ENCODE measurements at regions not wholly inside any gene's neighbourhood (a gene's known extent, or its start where the extent isn't known, plus 50 kb on each side); places are given as distances from the start of the nearest gene placed in this dataset.

DNA sequence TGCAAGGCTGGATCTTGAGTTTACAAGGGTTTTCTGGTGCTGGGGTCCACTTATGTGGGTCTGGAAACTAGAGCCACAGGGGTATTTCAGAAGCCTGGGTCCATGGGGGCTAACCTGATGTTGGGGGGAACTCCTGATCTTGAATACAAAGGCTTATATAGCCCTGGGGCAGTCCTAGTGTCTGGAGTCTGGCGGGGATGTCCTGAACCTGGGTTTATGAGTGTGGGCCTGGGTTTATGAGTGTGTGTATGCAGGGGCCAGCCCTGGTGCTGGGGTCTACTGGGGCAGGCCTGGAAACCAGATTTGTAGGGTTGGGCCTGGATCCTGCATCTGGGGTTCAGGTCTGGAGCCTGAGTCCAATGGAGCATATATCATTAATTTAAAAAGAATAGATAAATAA is 146.5 kb upstream of the C1GALT1 start:
- no peak overlapping the region for H4K91ac ChIP-seq (replicated peaks; ENCODE audit: insufficient read length, low read length)
- ChIA-PET CTCF (ENCODE audit: partially characterized antibody) (no interaction called here), POLR2A (ENCODE audit: partially characterized antibody) (no interaction called here)
- no peaks in the 10 kb centered on the region for H3K27me3 ChIP-seq (replicated peaks in 1 of 4; ENCODE audit: control insufficient read depth in 3 of 4, extremely low read depth in 1 of 4, insufficient read depth in 3 of 4, low read length in 3 of 4)
- no peak overlapping the region for H2BK120ac ChIP-seq (replicated peaks; ENCODE audit: low read depth, low read length)
- no peak overlapping the region for H2BK12ac ChIP-seq (ENCODE audit: low read depth, low read length)
- no peak overlapping the region for H3K27ac ChIP-seq (ENCODE audit: low read depth, low read length)
- no peak overlapping the region for H4K5ac ChIP-seq (ENCODE audit: insufficient read length, low read depth, low read length)
- H3K23ac ChIP-seq (ENCODE audit: insufficient read length): no peak overlapping the region
- H3K4me3 ChIP-seq (ENCODE audit: extremely low read depth in 1 of 4, insufficient read depth in 2 of 4, low read depth in 3 of 4, low read length in 4 of 4): no peak overlapping the region
- no peak overlapping the region for H2AFZ ChIP-seq (ENCODE audit: low read length)
- no peak overlapping the region for H3K4ac ChIP-seq (replicated peaks; ENCODE audit: insufficient read length, low read depth, low read length)
- no peak overlapping the region for H3K4me2 ChIP-seq (ENCODE audit: insufficient read depth in 1 of 2, low read depth in 2 of 2, low read length in 2 of 2)
- no peak overlapping the region for H2AK5ac ChIP-seq (ENCODE audit: low read depth, low read length)
- FAIRE-seq (no peak), DNase-seq (ENCODE audit: low read depth in 1 of 2, low spot score in 2 of 2) (no peak)
- H2BK5ac ChIP-seq (ENCODE audit: low read depth, low read length): no peak overlapping the region
- H3K23me2 ChIP-seq (ENCODE audit: low read depth, low read length): no peaks in the 10 kb centered on the region
- H3K9me3 ChIP-seq (ENCODE audit: insufficient read depth in 2 of 2, low read depth in 1 of 2, low read length in 1 of 2): no peaks in the 10 kb centered on the region; a peak in 1 of 4 replicates
- TF ChIP-seq RNF2 (IDR thresholded peaks at IDR 0.05; ENCODE audit: borderline replicate concordance, low read depth, low read length, missing control alignments, poor library complexity, severe bottlenecking) (no peak), KDM4A (IDR thresholded peaks at IDR 0.05; ENCODE audit: low read depth, low read length, severe bottlenecking) (no peak), BRCA1 (IDR thresholded peaks at IDR 0.05; ENCODE audit: low read depth, low read length) (no peak), CEBPB (IDR thresholded peaks at IDR 0.05; ENCODE audit: low read depth, low read length) (no peak), SAP30 (IDR thresholded peaks at IDR 0.05; ENCODE audit: insufficient read depth, insufficient replicate concordance, low read length) (no peak), GABPA (IDR thresholded peaks at IDR 0.05; ENCODE audit: borderline replicate concordance, insufficient read depth, low read length) (no peak), FOSL1 (IDR thresholded peaks at IDR 0.05; ENCODE audit: insufficient read depth, low read depth, low read length) (no peak)
- TF ChIP-seq, protein P1, sequence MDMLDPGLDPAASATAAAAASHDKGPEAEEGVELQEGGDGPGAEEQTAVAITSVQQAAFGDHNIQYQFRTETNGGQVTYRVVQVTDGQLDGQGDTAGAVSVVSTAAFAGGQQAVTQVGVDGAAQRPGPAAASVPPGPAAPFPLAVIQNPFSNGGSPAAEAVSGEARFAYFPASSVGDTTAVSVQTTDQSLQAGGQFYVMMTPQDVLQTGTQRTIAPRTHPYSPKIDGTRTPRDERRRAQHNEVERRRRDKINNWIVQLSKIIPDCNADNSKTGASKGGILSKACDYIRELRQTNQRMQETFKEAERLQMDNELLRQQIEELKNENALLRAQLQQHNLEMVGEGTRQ (IDR thresholded peaks at IDR 0.05; ENCODE audit: low read length): no peak
- no peak overlapping the region for H2BK20ac ChIP-seq (ENCODE audit: low read length)
- no peak overlapping the region for H3K18ac ChIP-seq (ENCODE audit: extremely low read depth, low read length)
- no peak overlapping the region for H3K56ac ChIP-seq (replicated peaks; ENCODE audit: insufficient read length, low read depth, low read length)
- H3K4me1 ChIP-seq (replicated peaks in 1 of 4; ENCODE audit: control insufficient read depth in 3 of 4, insufficient read depth in 4 of 4, low read length in 3 of 4): no peaks in the 10 kb centered on the region
- no peak overlapping the region for H3K14ac ChIP-seq (ENCODE audit: insufficient read length)
- H3K79me2 ChIP-seq (ENCODE audit: control insufficient read depth in 1 of 2, insufficient read depth in 2 of 2, low read length in 2 of 2): no peaks in the 10 kb centered on the region
- H3K9ac ChIP-seq (replicated peaks in 1 of 4; ENCODE audit: extremely low read depth in 1 of 4, low read depth in 3 of 4, low read length in 3 of 4): no peak overlapping the region
- no peaks in the 10 kb centered on the region for H3K36me3 ChIP-seq (ENCODE audit: control insufficient read depth in 2 of 4, insufficient read depth in 4 of 4, low read length in 3 of 4)
- H4K20me1 ChIP-seq (replicated peaks in 1 of 2; ENCODE audit: control insufficient read depth in 1 of 2, insufficient read depth in 2 of 2, low read length in 2 of 2): no peaks in the 10 kb centered on the region
- H2BK15ac ChIP-seq (ENCODE audit: low read length): no peak overlapping the region
- WGBS, 2 experiments (ENCODE audit: extremely low coverage in 1 of 2, insufficient coverage in 1 of 2, insufficient read length in 1 of 2, insufficient replicate concordance in 2 of 2, low coverage in 1 of 2, low lambda C conversion rate in 2 of 2, missing lambda C conversion rate in 1 of 2): 100% methylated on average over 1 of the region's 1 CpG; no CpG with 5 or more reads in 1 of the 2 experiments
- H3K79me1 ChIP-seq (ENCODE audit: low read depth, low read length): no peaks in the 10 kb centered on the region
- no peak overlapping the region for H4K8ac ChIP-seq (ENCODE audit: extremely low read depth, insufficient read depth, low read length)
